ENCODE measurements at regions not wholly inside any gene's neighbourhood (a gene's known extent, or its start where the extent isn't known, plus 50 kb on each side); places are given as distances from the start of the nearest gene placed in this dataset.

DNA sequence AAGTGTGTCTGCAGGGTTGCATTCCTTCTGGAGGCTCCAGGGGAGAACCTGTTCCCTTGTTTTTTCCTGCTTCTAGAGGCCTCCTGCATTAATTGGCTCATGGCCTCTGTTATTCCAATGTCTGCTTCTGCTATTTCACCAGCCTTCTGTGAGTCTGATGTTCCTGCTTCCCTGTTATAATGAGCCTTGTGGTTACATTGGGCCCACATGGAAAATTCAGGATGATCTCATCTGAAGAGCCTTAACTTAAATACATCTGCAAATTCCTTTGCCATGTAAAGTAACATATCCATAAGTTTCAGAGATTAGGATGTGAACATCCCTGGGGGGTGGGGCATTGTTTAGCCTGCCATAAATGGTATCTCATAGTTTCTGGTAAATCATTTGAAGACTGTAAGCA lies 181.1 kb downstream of the RWDD3 start:
- DNase-seq (ENCODE audit: extremely low read depth, low read depth), result no peak

DNA sequence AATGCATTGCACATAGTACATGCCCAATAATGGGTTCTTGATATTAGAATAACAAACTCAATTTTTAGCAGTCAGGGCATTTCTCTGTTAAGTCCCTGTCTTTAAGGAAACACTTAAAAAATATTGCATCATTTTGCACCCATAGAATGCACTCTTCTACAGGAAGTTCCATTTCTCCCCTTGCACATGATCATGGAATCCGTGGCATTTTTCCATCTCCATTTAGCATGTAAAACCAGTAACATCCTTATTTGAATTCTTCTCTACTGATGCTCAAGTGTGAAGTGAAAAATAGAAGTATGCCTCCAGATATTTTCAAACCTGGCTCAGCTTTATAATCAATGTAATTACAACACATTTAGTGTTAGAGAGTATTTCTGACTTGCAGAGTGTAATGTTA lies 192.8 kb downstream of the RWDD3 start:
- no peak for DNase-seq (ENCODE audit: extremely low read depth, low read depth)

DNA sequence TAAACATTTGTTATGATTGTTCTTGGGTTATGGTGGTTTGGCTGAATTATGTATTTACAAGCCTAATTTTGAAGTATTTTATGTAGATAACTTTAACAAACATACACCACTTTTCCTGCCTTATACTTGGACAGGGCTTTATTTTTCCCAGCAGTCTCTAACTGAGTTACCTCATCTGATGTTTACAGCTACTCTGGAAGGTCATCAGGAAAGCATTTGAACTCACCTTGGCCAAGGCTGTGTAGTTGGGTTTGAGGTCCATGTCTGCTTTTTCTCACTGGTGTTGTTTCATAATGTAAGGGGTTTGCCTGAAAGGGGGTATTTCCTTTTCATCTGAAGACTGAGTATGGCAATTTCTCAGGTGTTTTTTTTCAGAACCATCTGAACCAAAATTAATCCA lies 193.5 kb downstream of the RWDD3 start:
- no peak for DNase-seq (ENCODE audit: extremely low read depth, low read depth)

DNA sequence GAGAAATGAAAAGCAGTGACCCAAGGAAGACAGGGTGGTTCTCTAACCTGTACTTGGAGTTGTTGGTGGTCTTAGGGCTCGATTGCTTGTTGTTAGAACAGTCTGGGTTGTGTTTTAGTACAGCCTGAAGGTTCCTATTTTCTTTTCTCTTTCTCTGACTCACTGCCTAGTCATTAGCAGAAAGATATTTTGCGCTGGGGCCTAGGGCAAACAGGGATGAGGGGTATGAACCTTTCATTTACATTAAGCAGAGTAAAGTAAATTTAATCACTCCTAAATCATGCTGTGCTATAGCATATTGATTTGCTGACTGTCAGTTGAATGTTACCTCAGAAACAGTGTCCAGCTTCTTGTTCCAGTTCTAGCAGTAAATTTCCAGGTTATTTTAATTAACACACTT lies 197.2 kb downstream of the RWDD3 start:
- DNase-seq (ENCODE audit: extremely low read depth, low read depth), result no peak

DNA sequence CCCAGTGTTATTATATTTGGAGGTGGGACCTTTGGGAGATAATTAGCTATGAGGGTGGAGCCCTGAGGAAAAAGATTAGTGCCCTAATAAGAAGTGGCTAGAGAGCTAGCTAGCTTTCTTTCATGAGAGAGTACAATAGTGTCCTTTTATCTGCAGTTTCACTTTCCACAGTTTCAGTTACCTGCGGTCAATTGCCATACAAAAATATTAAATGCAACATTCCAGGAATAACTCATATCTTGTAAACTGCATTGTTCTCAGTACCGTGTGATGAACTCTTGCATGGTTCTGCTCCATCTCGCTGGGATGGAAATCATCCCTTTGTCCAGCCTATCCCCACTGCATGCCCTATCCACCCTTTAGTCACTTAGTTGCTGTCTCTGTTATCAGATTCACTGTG lies 201.6 kb downstream of the RWDD3 start:
- no peak for DNase-seq (ENCODE audit: extremely low read depth, low read depth)

DNA sequence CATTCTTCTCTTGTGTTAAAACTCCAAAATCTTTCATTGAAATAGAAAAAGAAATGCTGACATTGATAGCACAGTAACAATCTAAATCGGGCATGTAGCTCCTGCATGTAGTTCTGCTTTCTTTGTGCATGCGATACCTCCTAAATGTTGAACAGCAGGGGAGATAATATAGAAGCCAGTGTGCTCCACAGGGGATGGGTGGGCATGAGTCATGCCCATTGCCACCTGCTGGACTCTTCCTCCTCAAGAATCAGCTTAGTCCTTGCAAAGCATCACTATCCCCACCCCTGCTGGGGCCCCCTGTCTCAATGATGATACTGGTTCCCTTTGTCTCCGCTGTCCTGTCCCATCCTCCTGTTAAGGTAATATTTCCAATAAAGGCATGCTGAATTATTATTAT lies 203.0 kb downstream of the RWDD3 start:
- DNase-seq (ENCODE audit: extremely low read depth, low read depth), result no peak

DNA sequence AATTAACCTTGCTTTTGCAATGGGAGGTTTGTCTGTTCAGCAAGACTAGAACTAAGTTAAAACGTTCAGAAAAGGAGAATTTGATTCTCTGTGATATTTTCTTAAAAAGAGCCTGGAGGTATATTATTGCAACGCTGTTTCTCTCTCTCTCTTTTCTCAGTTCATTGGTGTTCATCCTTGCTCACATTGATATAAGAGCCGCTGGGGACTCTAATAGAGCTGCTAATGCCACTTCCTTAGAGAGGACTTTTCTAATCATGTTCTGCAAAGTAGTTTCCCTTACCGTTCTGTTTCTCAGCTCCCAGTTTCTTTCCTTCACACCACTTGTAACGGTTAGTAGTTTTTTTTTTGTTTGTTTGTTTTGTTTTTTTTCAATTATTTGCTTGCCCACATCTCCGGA lies 203.8 kb downstream of the RWDD3 start:
- no peak for DNase-seq (ENCODE audit: extremely low read depth, low read depth)

DNA sequence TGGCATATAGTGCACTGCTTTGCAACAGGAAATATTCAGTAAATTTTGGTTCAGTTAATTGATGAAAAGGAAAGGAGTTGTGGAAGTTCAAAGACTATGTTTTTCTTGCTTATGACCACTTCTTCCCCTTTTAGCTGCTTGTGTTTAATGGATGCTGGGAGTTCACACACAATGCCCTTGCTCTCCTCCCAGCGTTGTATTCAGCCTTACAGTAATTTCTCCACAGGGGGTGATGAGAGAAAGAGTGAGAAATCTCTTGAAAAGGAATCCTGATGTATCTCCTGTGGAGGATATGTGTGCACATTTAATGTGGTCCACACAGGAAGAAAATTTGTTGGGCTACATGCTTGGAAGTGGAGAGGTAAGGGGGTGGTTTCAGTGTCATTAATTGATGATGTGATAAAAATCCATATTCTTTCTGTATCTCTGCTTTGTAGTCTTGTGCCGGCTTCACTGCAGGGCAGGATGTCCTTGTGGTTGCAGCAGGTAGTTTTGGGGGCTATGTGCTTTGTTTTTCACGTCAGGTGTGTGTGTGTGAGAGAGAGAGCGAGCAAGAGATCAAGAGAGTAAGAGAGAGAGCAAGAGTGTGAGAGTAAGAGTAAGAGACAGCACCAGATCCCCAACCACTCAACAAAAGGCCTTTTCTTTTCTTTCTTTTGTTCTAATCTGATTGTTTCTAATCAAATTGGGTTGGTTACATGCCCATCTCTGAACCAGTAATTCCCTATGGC lies 204.4 kb downstream of the RWDD3 start:
- no peak for DNase-seq (ENCODE audit: extremely low read depth, low read depth)

DNA sequence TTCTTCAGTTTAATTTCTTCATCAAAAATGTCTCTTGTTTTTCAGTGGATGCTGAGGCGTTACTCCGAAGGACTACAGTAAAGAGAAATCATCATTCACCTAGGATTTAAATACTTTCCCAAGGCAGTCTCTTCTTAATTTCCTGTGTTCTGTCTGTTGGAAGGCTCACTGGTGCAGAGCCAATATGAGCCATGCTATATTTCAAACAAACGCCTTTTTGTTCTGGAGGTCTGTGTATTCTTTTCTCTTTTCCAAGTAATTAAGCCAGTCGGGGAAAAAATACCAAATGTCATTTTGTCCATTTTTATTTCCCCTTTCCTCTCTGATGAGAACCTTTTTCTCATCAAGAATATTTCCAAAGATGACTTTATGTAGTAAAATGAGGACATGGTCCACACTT lies 206.5 kb downstream of the RWDD3 start:
- no peak for DNase-seq (ENCODE audit: extremely low read depth, low read depth)

DNA sequence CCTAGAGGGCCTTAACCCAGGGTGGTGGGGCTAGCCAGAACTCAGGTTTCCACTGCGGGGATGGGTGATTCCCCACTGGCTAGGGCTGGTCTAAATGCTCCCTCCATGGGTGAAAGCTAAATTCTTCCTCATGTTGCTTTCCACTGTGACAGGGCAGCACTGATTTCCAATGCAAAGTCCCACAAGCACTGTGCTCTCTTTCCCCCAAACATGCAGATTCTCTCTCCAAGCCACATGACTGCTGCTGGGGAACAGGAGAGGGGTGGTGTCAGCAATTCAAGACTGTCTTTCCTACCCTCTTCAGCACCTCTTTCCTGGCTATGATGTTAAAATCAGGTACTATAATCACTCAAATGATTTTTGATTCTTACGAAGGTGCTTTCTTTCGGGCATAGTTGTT lies 215.5 kb downstream of the RWDD3 start:
- no peak for DNase-seq (ENCODE audit: extremely low read depth, low read depth)

DNA sequence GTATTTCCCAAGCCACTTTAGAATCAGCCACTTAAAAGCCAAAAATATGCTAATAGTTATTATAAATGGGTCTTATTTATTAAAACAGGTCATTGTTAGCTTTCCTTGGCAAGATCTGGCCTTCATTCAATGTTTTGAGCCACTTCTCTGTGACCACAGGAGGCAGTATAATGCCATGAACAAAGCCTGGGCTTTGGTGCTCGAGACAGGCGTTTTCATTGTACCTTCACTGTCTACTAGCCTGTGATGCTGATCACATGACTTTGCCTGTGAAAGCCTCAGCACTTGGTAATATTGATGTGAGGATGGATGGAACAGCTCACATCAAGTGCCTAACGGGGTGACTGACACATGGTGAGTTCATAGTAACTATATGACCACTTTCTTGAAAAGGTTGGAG lies 217.0 kb downstream of the RWDD3 start:
- DNase-seq (ENCODE audit: extremely low read depth, low read depth), result no peak

DNA sequence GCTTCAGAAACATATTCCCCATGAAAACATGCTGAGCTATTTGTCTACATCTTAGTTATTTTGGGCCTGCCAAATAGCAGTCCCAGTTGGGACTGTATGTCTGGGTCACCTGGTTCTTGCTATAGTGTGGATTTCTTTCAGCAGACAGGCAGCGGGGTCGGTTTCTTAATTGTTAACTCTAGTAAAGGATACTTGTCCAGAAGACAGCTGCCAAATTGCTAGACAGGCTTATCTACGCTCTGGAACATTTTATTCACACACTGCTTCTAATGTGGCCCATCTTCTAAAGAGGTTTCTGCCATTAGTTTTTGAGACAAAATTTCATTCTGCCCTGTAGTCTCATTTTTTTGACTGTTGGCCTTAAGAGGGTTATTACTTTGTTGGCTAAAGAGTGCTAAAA lies 217.9 kb downstream of the RWDD3 start:
- DNase-seq (ENCODE audit: extremely low read depth, low read depth), result no peak

DNA sequence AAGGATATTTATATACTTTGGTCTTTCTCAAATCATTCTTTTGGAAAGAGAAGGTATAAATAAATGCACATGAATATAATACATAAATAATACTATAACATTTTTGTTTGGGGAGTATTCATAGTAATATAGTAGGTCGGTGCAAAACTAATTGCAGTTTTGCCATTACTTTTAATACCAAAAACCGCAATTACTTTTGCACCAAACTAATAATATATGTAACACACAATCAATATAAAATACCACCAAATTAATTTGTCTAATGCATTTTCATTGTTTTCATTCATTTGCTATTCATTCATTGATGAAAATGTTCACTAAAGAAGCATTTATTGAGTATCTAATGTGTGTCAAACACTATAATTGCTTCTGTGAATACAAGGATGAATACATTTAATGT lies 219.0 kb downstream of the RWDD3 start:
- no peak for DNase-seq (ENCODE audit: extremely low read depth, low read depth)

DNA sequence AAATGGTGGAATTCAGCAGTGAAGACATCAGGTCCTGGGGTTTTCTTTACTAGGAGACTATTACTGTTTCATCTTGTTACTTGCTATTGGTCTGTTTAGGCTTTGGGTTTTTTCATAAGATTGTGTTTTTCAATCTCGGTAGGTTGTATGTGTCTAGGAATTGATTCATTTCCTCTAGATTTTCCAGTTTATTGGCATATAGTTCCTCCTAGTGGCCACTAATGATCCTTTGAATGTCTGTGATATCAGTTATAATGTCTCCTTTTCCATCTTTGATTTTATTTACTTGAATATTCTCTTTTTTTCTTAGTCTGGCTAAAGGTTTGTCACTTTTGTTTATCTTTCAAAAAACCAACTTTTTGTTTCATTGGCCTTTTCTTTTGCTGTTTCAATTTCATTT lies 233.0 kb downstream of the RWDD3 start:
- DNase-seq (ENCODE audit: extremely low read depth, low read depth), result no peak

DNA sequence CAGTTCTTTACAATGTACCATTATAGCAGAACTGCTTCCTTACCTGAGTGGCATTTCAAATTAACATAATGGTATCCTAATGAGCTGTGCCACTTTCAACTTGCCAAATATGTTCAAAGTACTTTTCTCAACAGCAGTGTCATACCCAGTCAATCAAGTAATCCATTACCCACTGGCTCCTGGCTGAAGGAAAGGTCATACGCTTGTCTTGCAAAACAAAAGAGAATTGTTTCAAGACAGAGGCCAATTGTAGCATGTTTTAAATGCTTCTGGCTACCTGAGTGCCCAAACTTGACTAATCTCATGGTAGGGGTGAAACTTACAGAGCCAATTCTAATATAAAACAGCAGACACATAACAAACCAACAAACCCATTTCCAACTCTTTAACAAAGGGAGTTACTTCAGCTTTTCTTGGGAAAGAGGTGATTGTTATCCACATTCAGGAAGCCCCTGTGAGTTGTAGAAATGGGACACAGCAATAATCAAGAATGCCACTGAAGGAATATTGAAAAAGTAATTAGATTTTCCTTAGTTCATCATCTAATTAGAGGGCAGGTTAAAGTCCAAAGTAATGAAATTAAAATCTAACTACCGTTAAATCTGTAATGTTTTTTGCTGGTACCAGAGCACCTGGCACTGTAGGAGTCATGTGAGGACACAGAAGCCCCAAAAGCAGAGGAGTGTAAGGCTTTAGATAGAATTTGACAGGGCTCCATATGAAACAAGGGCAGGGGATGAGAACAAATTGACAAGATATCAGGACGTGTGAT lies 241.9 kb downstream of the RWDD3 start:
- DNase-seq (ENCODE audit: extremely low read depth, low read depth), result no peak

DNA sequence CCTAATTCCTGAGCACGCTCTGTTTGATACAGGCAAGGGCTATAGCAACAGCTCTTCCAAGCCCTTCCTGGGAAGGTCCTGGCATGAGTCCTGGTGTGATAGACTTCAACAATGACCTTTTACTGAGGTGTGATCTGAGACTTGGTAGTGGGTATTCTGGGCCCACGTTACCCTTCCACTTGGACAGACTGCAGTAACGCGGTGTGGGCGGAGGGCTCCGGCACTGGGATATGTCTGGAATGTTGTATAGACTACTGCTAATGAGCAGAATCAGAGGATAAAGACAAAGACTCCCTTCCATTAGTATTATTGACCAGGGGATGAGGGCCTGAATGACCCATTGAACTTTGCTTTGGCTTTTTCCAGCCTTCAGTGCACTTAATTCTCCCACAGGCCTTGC lies 262.3 kb downstream of the RWDD3 start:
- no peak for DNase-seq (ENCODE audit: extremely low read depth, low read depth)

DNA sequence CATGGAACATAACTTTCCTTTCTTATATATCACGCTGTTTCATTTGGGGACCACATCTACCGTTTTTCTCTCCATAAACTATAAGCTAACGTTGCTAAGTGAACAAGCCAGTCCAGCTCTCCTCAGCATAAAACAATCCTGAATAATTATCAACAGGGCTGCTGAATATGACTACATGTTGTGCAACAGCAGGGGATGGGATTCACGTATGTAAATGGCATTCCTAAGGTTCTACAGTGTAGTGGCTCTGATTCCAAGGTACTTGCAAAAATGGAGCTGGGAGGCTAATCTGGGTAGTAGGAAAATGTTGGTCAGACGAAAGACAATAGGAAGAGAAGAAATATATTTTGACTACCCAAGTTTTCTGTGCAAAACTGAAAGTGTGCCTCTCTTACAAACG lies 262.8 kb downstream of the RWDD3 start:
- DNase-seq (ENCODE audit: extremely low read depth, low read depth), result no peak

DNA sequence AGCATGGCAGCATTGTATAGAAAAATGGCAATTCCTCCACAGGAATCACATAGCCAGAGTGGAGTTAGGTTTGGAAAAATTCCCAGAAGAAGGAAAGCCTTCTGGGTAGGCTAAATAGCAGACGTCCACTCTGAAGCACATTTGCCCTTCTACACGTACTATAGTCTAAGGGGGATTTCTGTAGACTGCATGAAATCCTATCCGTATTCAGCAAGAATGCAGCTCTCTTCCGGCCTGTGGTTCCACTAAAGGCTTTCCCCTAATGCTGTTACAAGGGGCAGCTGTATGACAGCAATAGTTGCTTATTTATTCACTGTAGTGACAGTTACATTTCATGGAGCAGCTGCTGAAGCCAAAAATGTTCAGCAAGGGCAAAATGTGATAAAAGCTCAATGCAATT lies 263.6 kb downstream of the RWDD3 start:
- no peak for DNase-seq (ENCODE audit: extremely low read depth, low read depth)

DNA sequence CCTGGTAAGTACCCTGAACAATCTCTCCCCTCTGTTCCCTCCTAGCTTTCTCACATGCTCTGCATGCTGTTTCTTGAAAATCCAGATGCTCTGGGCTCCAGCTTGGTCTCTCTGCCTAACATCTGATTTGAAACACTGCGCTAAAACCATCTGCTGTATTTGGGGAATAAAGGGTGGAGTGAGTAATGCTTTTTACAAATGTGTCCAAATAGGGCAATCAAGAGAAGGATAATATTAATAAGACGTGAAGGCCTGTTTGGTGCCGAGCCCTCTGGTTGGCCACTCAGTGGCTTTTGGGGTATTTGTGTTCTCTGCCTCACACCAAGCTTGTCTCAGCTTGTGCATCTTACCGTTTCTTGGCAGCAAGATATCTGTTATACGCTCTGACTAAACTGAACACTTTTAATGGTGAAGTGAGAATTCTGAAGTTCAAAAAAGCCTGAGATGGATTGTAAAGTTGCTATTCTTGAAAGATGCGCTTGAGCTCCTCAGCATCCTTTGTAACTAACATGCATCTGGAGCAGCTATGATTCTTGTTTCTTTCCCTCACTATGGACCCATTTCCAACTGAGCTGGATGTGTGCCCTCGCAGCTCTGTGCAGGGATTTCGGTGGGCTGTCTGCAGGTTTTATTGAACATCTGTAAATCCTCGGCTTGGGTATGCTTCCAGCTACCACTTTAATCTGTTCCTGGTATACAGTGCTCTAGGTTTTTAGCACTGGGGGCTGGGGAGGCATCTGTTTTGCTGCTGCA lies 269.4 kb downstream of the RWDD3 start:
- DNase-seq (ENCODE audit: extremely low read depth, low read depth), result no peak

DNA sequence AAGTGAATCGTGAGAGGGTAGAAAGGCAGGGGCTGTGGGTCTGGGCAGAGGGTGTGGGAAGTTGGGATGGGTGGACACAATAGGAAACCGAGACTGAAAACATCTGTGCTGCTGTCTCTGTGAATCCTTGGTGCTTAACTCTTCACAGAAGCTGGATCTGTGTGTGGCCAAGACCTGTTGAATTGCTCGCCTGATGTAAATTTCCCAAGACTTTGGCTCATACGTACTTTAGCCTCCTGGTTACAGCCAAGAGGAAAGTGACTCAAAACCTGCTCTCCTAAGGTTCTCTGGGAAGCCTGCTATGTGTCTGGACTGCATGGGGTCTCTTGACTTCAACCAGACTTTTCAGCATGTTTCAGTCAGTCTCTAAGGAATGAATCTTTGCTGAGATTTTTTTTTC lies 270.3 kb downstream of the RWDD3 start:
- DNase-seq (ENCODE audit: extremely low read depth, low read depth), result no peak

DNA sequence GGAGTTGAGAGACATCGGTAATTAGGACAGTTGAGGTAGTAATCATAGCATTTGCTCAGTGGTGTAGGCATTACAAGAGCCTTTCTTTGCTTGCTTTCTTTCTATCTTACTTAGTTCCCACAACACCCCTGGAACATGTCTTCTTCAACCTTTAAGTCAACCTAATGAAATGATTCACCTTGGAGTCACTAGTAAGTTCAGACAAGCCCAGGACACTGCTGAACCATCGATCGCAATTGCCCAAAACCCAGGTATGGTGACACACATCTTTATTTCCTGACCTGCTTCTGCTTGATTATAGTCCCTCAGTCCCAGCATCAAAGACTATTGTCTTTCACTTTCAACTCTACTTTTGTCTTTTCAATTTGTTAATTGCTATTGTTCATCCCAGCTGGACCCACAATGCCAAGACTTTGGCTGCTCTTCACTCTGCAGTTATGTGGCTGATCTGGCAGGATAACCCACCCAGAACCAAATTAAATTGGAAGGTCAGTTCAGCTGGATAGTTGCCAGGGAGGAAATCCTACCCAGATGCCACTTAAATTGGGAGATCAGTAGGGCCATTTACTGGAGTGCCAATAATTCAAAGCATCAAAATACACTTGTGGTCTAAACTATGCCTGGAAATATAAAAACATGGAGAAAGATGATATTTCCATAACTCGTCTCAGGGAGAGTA lies 272.9 kb downstream of the RWDD3 start:
- no peak for DNase-seq (ENCODE audit: extremely low read depth, low read depth)
